SK-N-SH (cell line): ENCODE measurements at regions not wholly inside any gene's neighbourhood (a gene's known extent, or its start where the extent isn't known, plus 50 kb on each side); places are given as distances from the start of the nearest gene placed in this dataset.
A peak's percentile ranks its signal among the peaks of the same experiment; 100 is the strongest.

Source experiments
- CTCF ChIA-PET: fragments of 300-600, 350-600 bp; formaldehyde crosslinking; extraction: SDS; loops from one replicate; lab custom pipeline; 2021; lab: Yijun Ruan, JAX
- POLR2A ChIA-PET: fragments of 350-600 bp; sonication (Branson Sonifier 250); formaldehyde crosslinking; extraction: SDS; loops from one replicate; lab custom pipeline; 2020; ENCODE audit warnings: antibody characterized with exemption, inconsistent platforms; lab: Yijun Ruan, JAX
- DNase-seq: peaks from one replicate; pipeline ENCODE4 v3.0.0; 2012
- H2AFZ ChIP-seq: fragments of 200-600 bp; sonication (generic); 2 replicates; pipeline ENCODE4 v1.8.1; 2016; ENCODE audit warnings: antibody characterized with exemption, mild to moderate bottlenecking, low read depth
- H3F3A ChIP-seq: fragments of 200-600 bp; sonication (generic); replicated peaks from 2 replicates; pipeline ENCODE3; 2016; ENCODE audit warnings: antibody characterized with exemption, mild to moderate bottlenecking; ENCODE audit not compliant: insufficient read depth
- H3K27ac ChIP-seq, 2 experiments: fragments of 200-500 bp in 1 of 2; fragments of 200-600 bp in 1 of 2; sonication (Bioruptor generic) in 1 of 2; sonication (generic), shearing (Covaris generic) in 1 of 2; 2 replicates each; pipeline versions ENCODE4 v1.5.1 to v1.6.1; 2014 to 2016; ENCODE audit warnings: low read depth in 2 of 2, inconsistent platforms in 1 of 2, low read length in 1 of 2, mild to moderate bottlenecking in 1 of 2, mixed read lengths in 1 of 2
- H3K27me3 ChIP-seq: fragments of 200-600 bp; sonication (generic), shearing (Covaris generic); 2 replicates; pipeline ENCODE4 v1.6.1; 2016; ENCODE audit warnings: mixed run types; ENCODE audit not compliant: insufficient read depth
- H3K36me3 ChIP-seq, 2 experiments: fragments of 200-500 bp in 1 of 2; fragments of 200-600 bp in 1 of 2; sonication (Bioruptor generic) in 1 of 2; sonication (generic) in 1 of 2; replicated peaks in 1 of 2; 2 replicates each; pipeline versions ENCODE3 to v1.5.1; 2014 to 2016; ENCODE audit warnings: low read length in 1 of 2, mild to moderate bottlenecking in 1 of 2; ENCODE audit not compliant: insufficient read depth in 2 of 2, control insufficient read depth in 1 of 2
- H3K4me1 ChIP-seq, 2 experiments: fragments of 200-500 bp in 1 of 2; fragments of 200-600 bp in 1 of 2; sonication (Bioruptor generic) in 1 of 2; sonication (generic), shearing (Covaris generic) in 1 of 2; 2 replicates each; pipeline versions ENCODE4 v1.5.1 to v1.6.1; 2014 to 2016; ENCODE audit warnings: low read depth in 1 of 2, low read length in 1 of 2, mixed run types in 1 of 2; ENCODE audit not compliant: insufficient read depth in 2 of 2, control insufficient read depth in 1 of 2
- H3K4me2 ChIP-seq: fragments of 200-600 bp; sonication (generic), shearing (Covaris generic); 2 replicates; pipeline ENCODE4 v1.6.1; 2017; ENCODE audit warnings: mixed run types
- H3K4me3 ChIP-seq, 2 experiments: fragments of 200-500 bp in 1 of 2; fragments of 200-600 bp in 1 of 2; sonication (Bioruptor generic) in 1 of 2; sonication (generic), shearing (Covaris generic) in 1 of 2; 2 replicates each; pipeline versions ENCODE4 v1.5.1 to v1.8.1; 2014 to 2016; ENCODE audit warnings: low read depth in 2 of 2, inconsistent platforms in 1 of 2, low read length in 1 of 2, mild to moderate bottlenecking in 1 of 2, mixed read lengths in 1 of 2, moderate library complexity in 1 of 2
- H3K79me2 ChIP-seq: fragments of 200-600 bp; sonication (generic); 2 replicates; pipeline ENCODE4 v1.8.1; 2017; ENCODE audit warnings: mild to moderate bottlenecking; ENCODE audit not compliant: insufficient read depth
- H3K9ac ChIP-seq: fragments of 200-600 bp; sonication (generic); 2 replicates; pipeline ENCODE4 v1.6.1; 2017; ENCODE audit warnings: mixed run types
- H3K9me2 ChIP-seq: fragments of 200-600 bp; sonication (generic); 2 replicates; pipeline ENCODE4 v1.6.1; 2017; ENCODE audit warnings: mixed run types
- H3K9me3 ChIP-seq: fragments of 200-600 bp; sonication (generic); 2 replicates; pipeline ENCODE4 v1.6.1; 2017; ENCODE audit warnings: mixed run types, mild to moderate bottlenecking, moderate library complexity
- H4K20me1 ChIP-seq: fragments of 200-600 bp; sonication (generic); 2 replicates; pipeline ENCODE4 v1.6.1; 2017; ENCODE audit warnings: mild to moderate bottlenecking, mixed run types; ENCODE audit not compliant: insufficient read depth
- EZH2phosphoT487 ChIP-seq: fragments of 200-600 bp; sonication (generic); IDR thresholded peaks from 2 replicates; pipeline ENCODE4 v1.6.1; 2017; ENCODE audit warnings: low read depth, mixed run types, mild to moderate bottlenecking, antibody characterized with exemption, moderate library complexity, borderline replicate concordance
- FOXJ3 ChIP-seq: sonication (generic); formaldehyde crosslinking; IDR thresholded peaks from 2 replicates; pipeline ENCODE4 v1.5.1; 2020; ENCODE audit warnings: mild to moderate bottlenecking, missing genetic modification reagents
- MXI1 ChIP-seq: IDR thresholded peaks from 2 replicates; pipeline ENCODE4 v1.6.1; 2012; ENCODE audit warnings: mild to moderate bottlenecking, low read depth, low read length, improper control_type of control experiment
- RAD21 ChIP-seq: IDR thresholded peaks from 2 replicates; pipeline ENCODE4 v1.6.1; 2012; ENCODE audit warnings: mild to moderate bottlenecking, low read length
- REST ChIP-seq: IDR thresholded peaks from 2 replicates; pipeline ENCODE4 v1.6.1; 2012; ENCODE audit warnings: mild to moderate bottlenecking, low read depth, low read length, moderate library complexity
- RFX5 ChIP-seq: IDR thresholded peaks from 2 replicates; pipeline ENCODE4 v1.6.1; 2012; ENCODE audit warnings: mild to moderate bottlenecking, improper control_type of control experiment, low read length
- TEAD4 ChIP-seq: IDR thresholded peaks from 2 replicates; pipeline ENCODE4 v1.4.0; 2012; ENCODE audit warnings: mild to moderate bottlenecking, borderline replicate concordance; ENCODE audit not compliant: insufficient read depth
- WGBS: methylation state at CpG from one replicate; pipeline ENCODE4 v1.1.6; 2017; ENCODE audit warnings: low lambda C conversion rate; 5-methylcytosine and 5-hydroxymethylcytosine counted together
- TF ChIP-seq, protein P1 (sequence below): IDR thresholded peaks from 2 replicates; pipeline ENCODE4 v1.4.0; 2012; ENCODE audit warnings: low read depth
- TF ChIP-seq, protein P2 (sequence below): fragments of 150-350 bp; IDR thresholded peaks from 2 replicates; pipeline ENCODE4 v1.6.1; 2017; ENCODE audit warnings: antibody characterized with exemption, low read length, low read depth, borderline replicate concordance

DNA sequence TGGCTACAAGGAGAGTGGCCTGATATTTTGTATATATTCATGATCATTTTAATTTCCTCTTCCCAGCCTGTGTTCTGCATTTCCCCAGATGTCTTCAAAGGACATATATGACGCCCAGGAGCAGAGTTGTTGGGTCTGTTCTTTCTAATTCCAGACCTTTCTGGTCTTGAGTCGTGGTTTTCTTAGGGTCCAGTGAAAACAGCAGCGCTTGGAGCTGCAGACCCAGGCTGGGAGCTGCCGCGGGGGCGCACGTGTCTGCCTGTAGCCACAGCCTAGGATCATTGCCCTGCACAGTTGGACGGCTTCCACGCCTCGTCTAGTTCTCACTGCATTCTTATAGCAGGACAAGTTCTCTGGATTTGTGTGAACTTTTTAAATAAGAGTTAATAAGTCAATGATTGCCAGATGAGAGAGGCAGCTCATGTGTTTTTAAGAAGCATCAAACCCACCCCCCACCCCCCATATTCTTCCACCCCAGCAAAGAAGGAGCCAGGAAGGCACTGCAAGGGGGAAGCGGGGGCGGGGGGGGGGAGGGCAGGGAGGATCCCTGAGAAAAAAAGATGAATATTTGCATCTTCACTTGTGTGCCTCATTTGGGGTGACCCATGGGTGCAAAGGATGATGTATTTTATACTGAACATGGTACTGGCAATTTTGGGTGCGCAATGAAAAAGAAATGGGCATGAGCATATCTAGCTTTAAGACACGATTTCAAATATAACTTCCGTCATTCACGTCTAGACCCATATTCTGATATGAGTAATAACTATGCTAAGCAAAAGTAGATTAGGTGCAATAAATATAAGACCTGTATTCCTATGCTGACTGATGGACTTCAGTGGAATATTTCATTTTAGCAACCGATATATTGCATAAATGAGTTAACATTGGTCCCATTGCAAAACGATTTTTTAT is 160.0 kb downstream of the TBXT start:
- ChIA-PET POLR2A (no interaction called here), CTCF (interaction anchor here (0.9 to 2.8 kb wide), 11 partner anchors 17 to 118 kb away, joined by 3 to 14 read pairs (median 4); no protein-coding TSS in a partner anchor)
- Histone ChIP-seq H3K9me3 (no peaks in the 10 kb centered on the region), H3K79me2 (no peaks in the 10 kb centered on the region), H4K20me1 (no peaks in the 10 kb centered on the region), H2AFZ (no peak overlapping the region), H3F3A (no peaks in the 10 kb centered on the region), H3K36me3 (no peaks in the 10 kb centered on the region), H3K9me2 (no peaks in the 10 kb centered on the region), H3K4me1 (peaks cover 0 to 38% of the 10 kb centered on the region in 2 experiments; a peak in 2 of 4 replicates), H3K4me3 (no peak overlapping the region; a peak in 1 of 4 replicates), H3K27ac (no peak overlapping the region; a peak in 1 of 4 replicates), H3K27me3 (no peaks in the 10 kb centered on the region; the same call in 1 of the 2 replicates), H3K4me2 (no peak overlapping the region), H3K9ac (no peak overlapping the region)
- 7% methylated on average over 18 of the region's 18 CpGs for WGBS
- DNase-seq: peak; percentile 55
- TF ChIP-seq RAD21 (0 out of 2 replicates have a peak, but pooled peaks have one; percentile 6), TEAD4 (no peak), MXI1 (peak; percentile 41; the same call in 1 of the 2 replicates), RFX5 (no peak), EZH2phosphoT487 (no peak), REST (no peak), FOXJ3 (CRISPR knock-in tag) (no peak)
- TF ChIP-seq, protein P1, sequence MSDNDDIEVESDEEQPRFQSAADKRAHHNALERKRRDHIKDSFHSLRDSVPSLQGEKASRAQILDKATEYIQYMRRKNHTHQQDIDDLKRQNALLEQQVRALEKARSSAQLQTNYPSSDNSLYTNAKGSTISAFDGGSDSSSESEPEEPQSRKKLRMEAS: no peak
- TF ChIP-seq, protein P2, sequence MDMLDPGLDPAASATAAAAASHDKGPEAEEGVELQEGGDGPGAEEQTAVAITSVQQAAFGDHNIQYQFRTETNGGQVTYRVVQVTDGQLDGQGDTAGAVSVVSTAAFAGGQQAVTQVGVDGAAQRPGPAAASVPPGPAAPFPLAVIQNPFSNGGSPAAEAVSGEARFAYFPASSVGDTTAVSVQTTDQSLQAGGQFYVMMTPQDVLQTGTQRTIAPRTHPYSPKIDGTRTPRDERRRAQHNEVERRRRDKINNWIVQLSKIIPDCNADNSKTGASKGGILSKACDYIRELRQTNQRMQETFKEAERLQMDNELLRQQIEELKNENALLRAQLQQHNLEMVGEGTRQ: no peak
